AG04450 (cell line): ENCODE measurements at regions not wholly inside any gene's neighbourhood (a gene's known extent, or its start where the extent isn't known, plus 50 kb on each side); places are given as distances from the start of the nearest gene placed in this dataset.

Experiments
- CTCF ChIA-PET: fragments of 300-600, 350-600 bp; formaldehyde crosslinking; extraction: SDS; loops from one replicate; lab custom pipeline; 2022; ENCODE audit warnings: antibody characterized with exemption, inconsistent platforms; lab: Charles Lee
- POLR2A ChIA-PET: fragments of 350-600 bp; formaldehyde crosslinking; extraction: SDS; loops from one replicate; lab custom pipeline; 2021; ENCODE audit warnings: antibody characterized with exemption, inconsistent platforms; lab: Yijun Ruan, JAX
- DNase-seq: peaks from one replicate; pipeline ENCODE4 v3.0.0-alpha.2; 2011; ENCODE audit warnings: low read depth, low spot score
- H3K27ac ChIP-seq: one replicate; pipeline ENCODE4 v1.5.1; 2012; ENCODE audit warnings: low read depth, low read length, control low read depth
- H3K27me3 ChIP-seq: one replicate; pipeline ENCODE4 v1.6.0; 2012; ENCODE audit warnings: low read length; ENCODE audit not compliant: control insufficient read depth, insufficient read depth
- H3K4me3 ChIP-seq: 2 replicates; pipeline ENCODE4 v1.5.1; 2011; ENCODE audit warnings: mild to moderate bottlenecking, low read depth, low read length, control low read depth
- H3K9me3 ChIP-seq: 2 replicates; pipeline ENCODE4 v1.5.1; 2012; ENCODE audit warnings: low read length; ENCODE audit not compliant: control insufficient read depth, insufficient read depth
- TF ChIP-seq, protein P1 (sequence below): IDR thresholded peaks from 2 replicates; pipeline ENCODE4 v1.5.1; 2011; ENCODE audit warnings: low read depth, low read length, control low read depth, inconsistent platforms

DNA sequence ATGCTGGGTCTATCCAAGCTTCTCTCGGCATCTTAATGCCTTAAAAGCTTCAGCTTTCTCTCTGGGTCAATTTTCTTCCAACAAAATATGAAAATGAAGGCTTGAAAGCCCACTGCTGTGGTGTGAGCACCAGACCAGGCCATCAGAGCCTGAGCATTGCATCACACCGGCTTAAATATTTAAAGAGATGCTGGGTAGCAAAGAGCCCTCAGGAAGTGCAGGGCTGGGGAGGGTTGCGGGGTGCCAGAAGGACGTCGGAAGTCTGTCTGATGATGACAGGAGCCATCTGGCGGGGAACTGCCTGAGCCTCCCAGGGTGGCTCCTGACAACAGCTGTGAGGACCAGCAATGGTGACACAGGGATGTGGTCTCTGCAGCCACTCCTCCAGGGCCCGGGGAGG lies 185.5 kb downstream of the OLFM1 start:
- no peak for DNase-seq
- CTCF ChIA-PET: no interaction called here
- Histone ChIP-seq H3K9me3 (peaks cover 91% of the 10 kb centered on the region), H3K4me3 (no peak overlapping the region), H3K27me3 (no peaks in the 10 kb centered on the region), H3K27ac (no peak overlapping the region)
- TF ChIP-seq, protein P1, sequence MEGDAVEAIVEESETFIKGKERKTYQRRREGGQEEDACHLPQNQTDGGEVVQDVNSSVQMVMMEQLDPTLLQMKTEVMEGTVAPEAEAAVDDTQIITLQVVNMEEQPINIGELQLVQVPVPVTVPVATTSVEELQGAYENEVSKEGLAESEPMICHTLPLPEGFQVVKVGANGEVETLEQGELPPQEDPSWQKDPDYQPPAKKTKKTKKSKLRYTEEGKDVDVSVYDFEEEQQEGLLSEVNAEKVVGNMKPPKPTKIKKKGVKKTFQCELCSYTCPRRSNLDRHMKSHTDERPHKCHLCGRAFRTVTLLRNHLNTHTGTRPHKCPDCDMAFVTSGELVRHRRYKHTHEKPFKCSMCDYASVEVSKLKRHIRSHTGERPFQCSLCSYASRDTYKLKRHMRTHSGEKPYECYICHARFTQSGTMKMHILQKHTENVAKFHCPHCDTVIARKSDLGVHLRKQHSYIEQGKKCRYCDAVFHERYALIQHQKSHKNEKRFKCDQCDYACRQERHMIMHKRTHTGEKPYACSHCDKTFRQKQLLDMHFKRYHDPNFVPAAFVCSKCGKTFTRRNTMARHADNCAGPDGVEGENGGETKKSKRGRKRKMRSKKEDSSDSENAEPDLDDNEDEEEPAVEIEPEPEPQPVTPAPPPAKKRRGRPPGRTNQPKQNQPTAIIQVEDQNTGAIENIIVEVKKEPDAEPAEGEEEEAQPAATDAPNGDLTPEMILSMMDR: no peak
- POLR2A ChIA-PET: no interaction called here

DNA sequence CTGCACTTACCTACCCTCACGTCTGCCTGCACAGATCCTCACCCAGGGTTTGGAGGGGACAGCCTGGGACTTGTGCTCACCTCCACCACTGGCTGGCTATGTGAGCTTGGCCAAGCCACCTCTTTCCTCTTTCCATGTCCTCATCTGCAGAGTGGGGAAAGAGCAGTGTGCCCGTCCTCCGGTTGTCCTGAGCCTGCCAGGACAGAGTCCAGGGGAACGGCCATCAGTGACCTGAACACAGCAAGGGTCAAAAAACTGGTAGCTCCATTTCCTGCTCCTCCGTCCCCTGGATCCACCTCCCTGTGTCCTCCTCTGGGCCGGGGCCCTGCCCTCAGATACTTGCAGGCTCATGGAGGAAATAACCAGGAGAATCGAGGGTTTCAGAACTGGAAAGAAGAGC lies 187.7 kb downstream of the OLFM1 start:
- ChIA-PET POLR2A (interaction anchor here (0.6 kb wide), 1 partner anchor 264 kb away, joined by 3 read pairs; no protein-coding TSS in a partner anchor), CTCF (no interaction called here)
- no peak for DNase-seq
- TF ChIP-seq, protein P1: no peak
- H3K9me3 ChIP-seq: peaks cover 88% of the 10 kb centered on the region
- H3K27me3 ChIP-seq: no peaks in the 10 kb centered on the region
- no peak overlapping the region for H3K4me3 ChIP-seq
- no peak overlapping the region for H3K27ac ChIP-seq

DNA sequence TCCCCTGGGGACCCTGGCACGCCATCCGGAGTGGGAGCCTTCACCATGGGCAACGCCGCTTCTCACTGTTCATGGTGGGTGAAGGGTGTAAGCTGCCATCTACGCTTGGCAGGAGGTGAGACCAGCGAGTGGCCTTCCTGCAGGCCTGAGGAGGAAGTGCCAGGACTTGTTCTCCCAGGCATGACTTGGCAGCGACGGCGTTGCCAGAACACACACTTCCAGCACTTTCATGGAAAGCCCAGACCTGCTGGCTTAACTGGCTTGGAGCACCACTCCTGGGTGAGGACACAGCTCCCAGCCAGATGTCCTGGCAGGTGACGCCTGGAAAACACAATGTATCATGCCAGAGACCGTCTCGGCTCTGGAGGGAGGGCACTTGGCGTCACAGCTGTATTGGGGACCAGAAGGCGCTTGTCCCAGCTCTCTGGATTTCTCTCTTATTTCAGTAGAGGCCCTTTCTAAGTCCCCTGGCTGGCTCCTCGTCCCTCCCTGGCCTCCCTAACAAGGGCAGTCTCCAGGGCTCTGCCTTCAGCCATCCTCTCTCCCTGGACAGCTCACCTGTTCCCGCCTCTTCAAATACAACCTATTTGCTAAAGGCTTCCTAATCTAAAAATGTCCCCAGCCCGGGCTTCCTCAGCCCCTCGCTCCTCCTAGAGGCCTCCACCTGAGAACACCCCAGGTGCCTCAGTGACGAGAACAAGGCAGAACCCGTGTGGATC lies 188.3 kb downstream of the OLFM1 start:
- CTCF ChIA-PET: no interaction called here
- POLR2A ChIA-PET: no interaction called here

DNA sequence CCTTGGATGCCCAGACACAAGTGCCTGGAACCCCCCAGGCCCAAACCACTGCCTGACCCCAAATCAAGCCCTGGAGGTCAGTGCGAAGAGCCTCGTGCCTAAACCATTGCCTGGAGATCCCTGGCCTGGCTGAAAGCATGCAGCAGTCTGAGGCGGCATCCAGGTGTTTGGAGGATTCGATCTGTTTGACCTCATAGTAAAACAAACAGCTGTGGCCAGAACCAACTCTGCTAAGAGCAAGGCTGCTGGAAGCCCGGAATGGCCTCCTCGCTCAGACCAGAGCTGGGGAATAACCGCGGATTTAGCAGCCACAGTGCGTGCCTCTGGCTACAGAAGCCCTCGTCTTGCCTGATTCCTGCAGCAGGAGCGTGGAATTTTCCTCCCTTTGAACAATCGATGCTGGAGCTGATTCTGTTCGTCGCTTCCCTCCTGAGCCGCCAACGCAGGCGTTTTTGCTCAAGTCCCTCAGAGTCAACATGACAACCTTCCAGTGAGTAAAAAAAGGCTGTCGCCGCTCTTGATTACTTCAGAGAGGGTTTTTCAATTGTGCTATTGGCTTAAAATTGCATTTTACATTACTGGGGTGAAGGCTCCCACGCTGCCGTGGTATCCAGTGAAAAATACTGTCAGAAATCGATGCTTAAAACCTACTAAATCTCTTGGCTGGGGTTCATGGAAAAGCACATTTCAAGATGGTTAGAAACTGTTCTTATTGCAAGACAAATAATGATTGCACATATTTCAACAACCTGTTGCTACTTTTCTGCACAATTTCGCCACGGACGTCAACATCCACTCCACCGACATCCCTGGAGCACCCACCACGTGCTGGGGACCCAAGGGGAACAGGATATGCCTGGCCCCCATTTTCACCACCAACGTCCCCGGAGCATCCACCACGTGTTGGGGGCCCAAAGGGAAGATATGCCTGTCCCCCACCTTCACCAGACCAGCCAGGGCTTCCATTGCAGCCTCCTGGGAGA lies 190.0 kb downstream of the OLFM1 start:
- no peak overlapping the region for H3K27ac ChIP-seq
- TF ChIP-seq, protein P1: no peak
- no peak for DNase-seq
- no peaks in the 10 kb centered on the region for H3K27me3 ChIP-seq
- ChIA-PET CTCF (no interaction called here), POLR2A (no interaction called here)
- H3K4me3 ChIP-seq: no peak overlapping the region
- H3K9me3 ChIP-seq: peaks cover 90% of the 10 kb centered on the region

More for the DNA sequence above, 188.3 kb downstream of the OLFM1 start:
- DNase-seq: no peak
- no peaks in the 10 kb centered on the region for H3K27me3 ChIP-seq
- TF ChIP-seq, protein P1: no peak
- H3K27ac ChIP-seq: no peak overlapping the region
- H3K9me3 ChIP-seq: peaks cover 88% of the 10 kb centered on the region
- no peak overlapping the region for H3K4me3 ChIP-seq
